ENCODE measurements at regions not wholly inside any gene's neighbourhood (a gene's known extent, or its start where the extent isn't known, plus 50 kb on each side); places are given as distances from the start of the nearest gene placed in this dataset.

DNA sequence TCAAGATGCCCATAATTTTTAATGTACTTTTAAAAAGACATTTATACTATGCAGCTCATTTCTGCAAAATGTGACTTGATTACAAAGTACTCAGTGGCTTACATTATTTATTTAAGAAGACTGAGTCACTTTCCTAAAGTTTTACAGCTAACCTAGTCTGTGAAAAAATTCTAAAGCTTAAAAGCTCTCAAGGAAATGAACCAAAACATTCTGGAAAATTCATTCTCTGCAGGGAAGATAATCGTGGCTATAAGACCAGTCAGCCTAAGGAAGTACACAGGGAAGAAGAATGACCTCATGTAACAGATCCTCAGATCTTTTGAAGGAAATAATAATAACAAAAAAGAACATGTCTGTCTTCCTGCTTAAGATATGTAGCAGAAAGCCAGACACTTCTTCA, 232.1 kb upstream of the STK17B start:
- Histone ChIP-seq H3K9me3 (no peaks in the 10 kb centered on the region), H3K4me3 (no peak overlapping the region), H3K9ac (no peak overlapping the region), H3K4me2 (no peak overlapping the region), H3K36me3 (no peaks in the 10 kb centered on the region), H3K27ac (no peak overlapping the region), H3K4me1 (no peaks in the 10 kb centered on the region), H3K27me3 (no peaks in the 10 kb centered on the region), H4K20me1 (no peaks in the 10 kb centered on the region)
- no peak for TF ChIP-seq Cebpa-rat (IDR thresholded peaks at IDR 0.05)

DNA sequence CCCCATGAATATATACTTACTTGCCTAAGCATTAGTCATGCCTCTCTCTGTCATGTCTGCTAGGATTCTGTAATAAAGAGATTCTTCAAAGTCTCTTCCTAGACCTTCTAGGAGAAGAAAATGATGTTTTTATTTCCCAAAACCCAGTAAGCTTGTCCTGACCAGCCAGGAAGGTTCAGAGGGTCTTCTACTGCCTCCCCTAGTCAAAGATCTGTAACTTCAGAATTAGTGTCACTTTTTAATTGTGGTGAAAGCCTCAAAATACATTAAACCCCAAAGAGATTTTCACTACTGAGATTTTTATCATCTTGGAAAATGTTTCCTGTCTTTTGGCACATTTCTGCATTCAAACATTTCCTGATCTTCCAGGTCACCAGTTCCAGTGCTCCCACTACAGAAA, 232.9 kb upstream of the STK17B start:
- Histone ChIP-seq H3K4me1 (no peaks in the 10 kb centered on the region), H3K9ac (no peak overlapping the region), H3K4me2 (no peak overlapping the region), H4K20me1 (no peaks in the 10 kb centered on the region), H3K36me3 (no peaks in the 10 kb centered on the region), H3K27me3 (no peaks in the 10 kb centered on the region), H3K9me3 (no peaks in the 10 kb centered on the region; the same call in 1 of the 2 replicates), H3K4me3 (no peak overlapping the region), H3K27ac (no peak overlapping the region)
- TF ChIP-seq Cebpa-rat (IDR thresholded peaks at IDR 0.05), result no peak

DNA sequence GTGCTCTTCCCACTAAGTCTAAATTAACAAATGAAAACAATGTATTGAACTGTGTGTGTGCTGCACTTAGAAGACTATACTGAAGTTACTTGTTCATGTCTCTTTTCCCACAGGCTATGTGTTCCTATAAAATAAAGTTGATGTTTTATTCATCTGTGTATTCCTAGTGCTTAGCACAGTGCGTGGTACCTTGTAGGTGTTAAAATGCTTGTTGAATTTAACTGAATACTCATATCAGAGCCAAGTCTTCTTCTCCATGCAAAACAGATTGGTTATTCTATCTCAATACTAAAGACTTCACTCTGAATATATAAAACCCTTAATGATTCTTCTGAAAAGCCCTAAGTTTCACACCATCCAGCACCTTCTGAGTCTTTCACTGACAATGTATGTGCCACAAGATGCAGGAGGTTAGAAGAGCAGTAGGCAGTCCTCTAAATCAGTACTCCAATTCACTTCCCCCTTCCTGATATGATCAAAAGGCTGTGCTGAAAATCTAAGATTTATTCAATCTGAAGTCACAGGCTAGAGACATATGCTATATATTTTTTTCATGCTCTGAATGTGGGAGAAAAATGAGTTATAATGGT, 231.7 kb upstream of the CCDC150 start:
- H3K27ac ChIP-seq, result no peak overlapping the region
- no peak overlapping the region for H3K4me3 ChIP-seq
- H3K9me3 ChIP-seq, result no peaks in the 10 kb centered on the region; the same call in 1 of the 2 replicates
- TF ChIP-seq Cebpa-rat (IDR thresholded peaks at IDR 0.05), result no peak
- H3K4me1 ChIP-seq, result peaks cover 7% of the 10 kb centered on the region
- H3K36me3 ChIP-seq, result no peaks in the 10 kb centered on the region
- H3K9ac ChIP-seq, result no peak overlapping the region
- H4K20me1 ChIP-seq, result no peaks in the 10 kb centered on the region
- H3K27me3 ChIP-seq, result no peaks in the 10 kb centered on the region
- H3K4me2 ChIP-seq, result no peak overlapping the region

DNA sequence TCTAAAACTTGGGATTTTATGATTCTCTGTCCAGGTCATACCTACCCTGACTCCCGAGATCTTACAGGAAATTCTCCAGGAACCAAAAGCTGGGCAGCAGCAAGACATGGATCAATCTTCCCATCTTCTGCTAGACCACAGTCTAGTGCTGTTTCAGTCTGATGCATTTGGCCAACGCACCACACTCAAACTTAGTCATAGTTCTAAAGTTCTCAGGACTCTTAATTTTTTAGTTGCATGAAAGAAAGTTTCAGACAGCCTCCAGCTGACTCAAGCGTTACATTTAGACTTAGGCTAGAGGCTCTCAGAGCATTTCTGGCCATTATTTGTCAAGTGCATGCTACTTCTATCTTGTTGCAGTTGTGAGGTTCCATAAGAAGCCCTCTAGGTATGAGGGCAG, 230.1 kb upstream of the CCDC150 start:
- Histone ChIP-seq H4K20me1 (no peaks in the 10 kb centered on the region), H3K9ac (no peak overlapping the region), H3K4me2 (no peak overlapping the region), H3K27me3 (no peaks in the 10 kb centered on the region), H3K9me3 (no peaks in the 10 kb centered on the region; the same call in 1 of the 2 replicates), H3K36me3 (no peaks in the 10 kb centered on the region), H3K27ac (no peak overlapping the region), H3K4me3 (no peak overlapping the region), H3K4me1 (peaks cover 23% of the 10 kb centered on the region)
- no peak for TF ChIP-seq Cebpa-rat (IDR thresholded peaks at IDR 0.05)

DNA sequence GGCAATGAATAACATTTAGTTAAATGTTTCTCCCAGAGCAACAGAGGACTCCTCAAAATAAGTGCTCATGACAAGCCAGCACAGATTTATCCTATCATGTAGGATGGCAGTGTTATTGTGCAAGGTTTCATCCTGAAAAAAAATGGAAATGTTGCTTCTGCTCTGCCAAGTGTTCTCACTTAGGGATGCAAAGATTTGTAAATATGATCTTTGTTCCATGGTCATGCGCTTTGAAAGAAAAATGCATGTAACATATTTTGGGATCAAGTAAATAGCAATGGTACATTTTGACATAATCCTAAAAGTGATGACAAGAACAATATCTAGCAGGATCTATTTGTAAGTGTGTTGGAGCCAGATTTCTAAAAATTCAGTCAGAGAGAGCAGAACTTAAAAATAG, 229.5 kb upstream of the CCDC150 start:
- Histone ChIP-seq H3K4me1 (peaks cover 29% of the 10 kb centered on the region), H3K27me3 (no peaks in the 10 kb centered on the region), H3K4me2 (no peak overlapping the region), H4K20me1 (no peaks in the 10 kb centered on the region), H3K4me3 (no peak overlapping the region), H3K9me3 (no peaks in the 10 kb centered on the region; the same call in 1 of the 2 replicates), H3K36me3 (no peaks in the 10 kb centered on the region), H3K27ac (no peak overlapping the region), H3K9ac (no peak overlapping the region)
- TF ChIP-seq Cebpa-rat (IDR thresholded peaks at IDR 0.05), result no peak

- H3K36me3 ChIP-seq, result no peaks in the 10 kb centered on the region
Observed at GRCh38 chr2:196413821-196414274, 225.7 kb upstream of the CCDC150 start.

GRCh38 chr2:196415384-196415783, 224.1 kb upstream of the CCDC150 start:
- Histone ChIP-seq H3K4me3 (peak overlapping the region; percentile 41), H3K9me3 (no peaks in the 10 kb centered on the region), H3K9ac (no peak overlapping the region), H3K4me2 (peak overlapping the region; percentile 87), H3K27me3 (no peaks in the 10 kb centered on the region), H3K27ac (peak overlapping the region; percentile 88), H3K4me1 (peaks cover 56% of the 10 kb centered on the region), H4K20me1 (no peaks in the 10 kb centered on the region), H3K36me3 (no peaks in the 10 kb centered on the region)
- TF ChIP-seq Cebpa-rat (IDR thresholded peaks at IDR 0.05), result no peak

More at GRCh38 chr2:196413821-196414274, 225.7 kb upstream of the CCDC150 start:
- Histone ChIP-seq H4K20me1 (no peaks in the 10 kb centered on the region), H3K4me2 (peak overlapping the region; percentile 87), H3K4me1 (peaks cover 56% of the 10 kb centered on the region), H3K9me3 (no peaks in the 10 kb centered on the region; the same call in 1 of the 2 replicates), H3K4me3 (peak overlapping the region; percentile 41), H3K27ac (peak overlapping the region; percentile 88), H3K27me3 (no peaks in the 10 kb centered on the region), H3K9ac (peak overlapping the region; percentile 59; the same call in 1 of the 2 replicates)
- no peak for TF ChIP-seq Cebpa-rat (IDR thresholded peaks at IDR 0.05)

DNA sequence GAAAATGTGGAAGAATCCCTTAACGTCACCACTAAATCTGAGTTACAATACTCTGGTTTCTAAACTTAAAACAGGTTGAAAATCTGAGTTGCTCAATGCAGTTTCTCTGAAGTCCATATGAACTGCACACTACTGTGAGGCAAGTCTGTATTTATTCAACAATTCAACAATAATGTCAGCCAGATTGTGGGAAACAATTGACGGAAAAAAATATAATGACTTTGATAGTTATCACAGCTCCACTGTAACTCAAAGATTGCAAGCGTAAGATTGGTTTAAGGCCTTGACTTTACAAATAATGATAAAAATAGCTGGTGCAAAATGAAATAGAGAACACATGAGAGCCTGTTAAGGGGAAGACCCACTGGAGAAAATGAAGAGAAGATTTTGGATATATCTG, 219.4 kb upstream of the CCDC150 start:
- Histone ChIP-seq H3K27me3 (no peaks in the 10 kb centered on the region), H3K4me3 (no peak overlapping the region), H3K9ac (no peak overlapping the region), H3K4me1 (peaks cover 25% of the 10 kb centered on the region), H3K27ac (no peak overlapping the region), H3K4me2 (no peak overlapping the region), H4K20me1 (no peaks in the 10 kb centered on the region), H3K36me3 (no peaks in the 10 kb centered on the region), H3K9me3 (no peaks in the 10 kb centered on the region)
- TF ChIP-seq Cebpa-rat (IDR thresholded peaks at IDR 0.05), result no peak

DNA sequence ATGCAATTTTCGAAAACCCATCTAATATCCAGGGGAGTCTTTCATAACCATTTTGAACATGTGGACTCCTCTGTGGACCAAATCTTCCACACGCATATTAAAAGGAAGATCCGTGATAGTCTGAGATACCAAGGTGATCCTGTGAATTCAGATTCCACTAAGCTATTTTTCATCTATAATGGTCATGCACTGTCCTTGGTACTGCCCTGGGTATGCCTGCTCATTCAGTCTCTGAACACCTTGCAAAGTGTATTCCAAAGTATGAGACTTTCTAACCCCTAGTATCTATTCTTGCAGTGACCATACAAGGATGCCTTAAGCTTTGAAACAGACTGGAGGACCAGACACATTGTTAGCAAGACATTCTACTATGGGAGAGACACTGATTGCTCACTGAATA, 217.6 kb upstream of the CCDC150 start:
- Histone ChIP-seq H3K27me3 (no peaks in the 10 kb centered on the region), H4K20me1 (no peaks in the 10 kb centered on the region), H3K36me3 (no peaks in the 10 kb centered on the region), H3K4me3 (no peak overlapping the region), H3K4me2 (no peak overlapping the region), H3K9ac (no peak overlapping the region), H3K9me3 (no peaks in the 10 kb centered on the region), H3K27ac (no peak overlapping the region), H3K4me1 (peaks cover 8% of the 10 kb centered on the region; the same call in 1 of the 2 replicates)
- TF ChIP-seq Cebpa-rat (IDR thresholded peaks at IDR 0.05), result no peak

GRCh38 chr2:196422361-196422760, 217.2 kb upstream of the CCDC150 start:
- Histone ChIP-seq H3K27ac (no peak overlapping the region), H3K4me1 (peaks cover 7% of the 10 kb centered on the region; the same call in 1 of the 2 replicates), H3K4me2 (no peak overlapping the region), H3K27me3 (no peaks in the 10 kb centered on the region), H3K4me3 (no peak overlapping the region), H3K9me3 (no peaks in the 10 kb centered on the region), H4K20me1 (no peaks in the 10 kb centered on the region), H3K9ac (no peak overlapping the region), H3K36me3 (no peaks in the 10 kb centered on the region)
- TF ChIP-seq Cebpa-rat (IDR thresholded peaks at IDR 0.05), result no peak
